Activated T-helper 2 cell treated with anti-CD3 and anti-CD28 coated beads, Interferon-gamma antibody, Interleukin-2, Interleukin-4, amounts not matched to agents 10 μg/mL and 5 μg/mL and 100 μg/mL, durations not matched to agents 14 hours and 24 hours and 36 hours (primary cell): ENCODE measurements at regions not wholly inside any gene's neighbourhood (a gene's known extent, or its start where the extent isn't known, plus 50 kb on each side); places are given as distances from the start of the nearest gene placed in this dataset.
A peak's percentile ranks its signal among the peaks of the same experiment; 100 is the strongest.
"Not testable (repeated sequence)": the region's sequence is repeated elsewhere in the genome, so short reads cannot be mapped to it uniquely, and the experiment has no call there.

Experiments
- DNase-seq: peaks from one replicate; pipeline ENCODE4 v3.0.0; 2021; ENCODE audit warnings: low spot score
- H3K27ac Mint-ChIP-seq: one replicate; pipeline ENCODE4 v1.8.0; 2021; ENCODE audit warnings: mixed read lengths
- H3K27me3 Mint-ChIP-seq: one replicate; pipeline ENCODE4 v1.8.0; 2021; ENCODE audit warnings: low read depth, mixed read lengths
- H3K36me3 Mint-ChIP-seq: one replicate; pipeline ENCODE4 v1.8.0; 2021; ENCODE audit warnings: low read depth, mixed read lengths
- H3K4me1 Mint-ChIP-seq: one replicate; pipeline ENCODE4 v1.8.0; 2021; ENCODE audit warnings: low read depth, mixed read lengths
- H3K4me3 Mint-ChIP-seq: one replicate; pipeline ENCODE4 v1.8.0; 2021; ENCODE audit warnings: low read depth, mild to moderate bottlenecking, moderate library complexity, mixed read lengths
- H3K9me3 Mint-ChIP-seq: one replicate; pipeline ENCODE4 v1.8.0; 2021; ENCODE audit warnings: mixed read lengths
- intact Hi-C: fragments of 100-400 bp; cut with micrococcal nuclease; formaldehyde crosslinking; loops from one replicate; pipeline ENCODE4 v1.15.1; 2023

- intact Hi-C loops, result no loop called here
- Mint-ChIP-seq H3K9me3 (no peaks in the 10 kb centered on the region), H3K27ac (no peak overlapping the region), H3K4me3 (no peak overlapping the region), H3K27me3 (peaks cover 3% of the 10 kb centered on the region), H3K36me3 (no peaks in the 10 kb centered on the region), H3K4me1 (no peaks in the 10 kb centered on the region)
- no peak for DNase-seq
Observed at GRCh38 chr10:45220931-45221330, 94.5 kb downstream of the OR13A1 start.

DNA sequence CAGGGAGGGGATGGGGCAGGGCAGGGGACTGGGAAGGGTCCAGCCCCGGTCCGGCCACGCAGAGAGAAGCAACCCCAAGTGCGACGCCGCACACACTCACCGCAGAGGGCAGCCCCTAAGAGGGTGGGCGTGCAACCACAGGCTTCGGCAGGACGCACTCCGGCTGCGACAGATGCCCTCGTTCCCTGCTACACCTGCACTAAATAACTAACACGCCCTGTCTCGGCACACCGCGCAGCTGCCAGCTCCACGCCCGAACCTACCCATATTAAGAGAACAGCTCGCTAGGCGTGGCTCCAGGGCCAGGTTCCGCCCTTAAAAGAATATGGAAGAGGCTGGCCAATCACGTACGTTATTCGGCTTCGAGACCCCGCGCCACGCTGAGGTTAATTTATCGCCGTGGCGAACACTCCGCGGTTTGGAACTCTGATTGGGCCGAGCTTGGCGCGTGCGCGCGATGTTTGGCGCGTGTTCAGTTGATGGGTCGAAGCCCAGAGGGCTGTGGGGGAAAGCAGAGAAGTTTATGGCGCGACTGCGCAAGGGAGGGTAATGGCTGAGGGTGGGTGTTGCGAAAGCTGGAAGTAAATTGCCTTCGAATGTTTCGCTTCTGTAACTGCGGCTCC lies 91.1 kb downstream of the OR13A1 start:
- Mint-ChIP-seq H3K27ac (no peak overlapping the region), H3K27me3 (peaks cover 13% of the 10 kb centered on the region), H3K4me3 (no peak overlapping the region), H3K4me1 (no peaks in the 10 kb centered on the region), H3K36me3 (no peaks in the 10 kb centered on the region), H3K9me3 (peaks cover 4% of the 10 kb centered on the region)
- intact Hi-C loops, result no loop called here
- DNase-seq, result no peak

GRCh38 chr10:45227042-45227441 lies 88.4 kb downstream of the OR13A1 start:
- peaks cover 9% of the 10 kb centered on the region for H3K9me3 Mint-ChIP-seq
- intact Hi-C loops, result no loop called here
- H3K27me3 Mint-ChIP-seq, result peaks cover 11% of the 10 kb centered on the region
- H3K27ac Mint-ChIP-seq, result no peak overlapping the region
- no peak for DNase-seq
- no peak overlapping the region for H3K4me3 Mint-ChIP-seq
- H3K4me1 Mint-ChIP-seq, result no peaks in the 10 kb centered on the region
- H3K36me3 Mint-ChIP-seq, result no peaks in the 10 kb centered on the region

DNA sequence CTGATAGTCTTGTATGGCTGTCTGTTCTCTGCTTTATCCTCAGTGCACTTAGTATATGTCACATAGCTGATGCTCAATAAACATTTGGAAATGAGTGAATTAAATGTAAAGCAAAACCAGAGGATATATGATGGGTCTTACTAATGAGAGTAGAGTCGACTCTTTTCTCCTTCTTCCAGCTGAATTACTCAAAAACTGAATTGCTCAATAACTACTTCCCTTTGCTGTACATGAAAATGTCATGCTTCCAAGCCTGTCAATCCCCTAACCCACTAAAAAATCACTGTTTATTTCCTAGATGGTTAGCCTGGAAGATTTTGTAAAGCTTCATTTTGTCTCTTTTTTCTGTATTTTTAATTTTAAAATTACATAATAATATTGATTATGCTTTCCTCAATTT lies 88.0 kb downstream of the OR13A1 start:
- no peak for DNase-seq
- Mint-ChIP-seq H3K36me3 (no peaks in the 10 kb centered on the region), H3K4me1 (no peaks in the 10 kb centered on the region), H3K27ac (no peak overlapping the region), H3K9me3 (peaks cover 9% of the 10 kb centered on the region), H3K4me3 (no peak overlapping the region), H3K27me3 (peaks cover 11% of the 10 kb centered on the region)
- intact Hi-C loops, result no loop called here

DNA sequence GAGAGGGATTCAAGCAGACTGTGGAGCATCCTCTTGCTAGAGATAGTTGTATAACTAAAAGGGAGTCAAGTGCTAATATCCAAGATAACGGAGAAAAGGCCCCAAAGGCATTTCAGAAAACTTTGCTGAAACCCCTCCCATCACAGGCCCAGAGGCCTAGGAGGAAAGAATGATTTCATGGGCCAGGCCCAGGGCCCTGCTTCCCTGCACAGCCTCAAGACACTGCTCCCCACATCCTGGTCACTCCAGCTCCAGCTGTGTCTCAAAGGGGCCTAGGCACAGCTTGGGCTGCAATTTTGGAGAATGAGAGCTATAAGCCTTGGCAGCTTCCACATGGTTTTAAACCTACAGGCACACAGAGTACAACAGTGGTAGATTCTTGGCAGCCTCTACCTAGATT lies 85.6 kb downstream of the OR13A1 start:
- H3K27ac Mint-ChIP-seq, result no peak overlapping the region
- no peaks in the 10 kb centered on the region for H3K36me3 Mint-ChIP-seq
- peaks cover 9% of the 10 kb centered on the region for H3K9me3 Mint-ChIP-seq
- peaks cover 11% of the 10 kb centered on the region for H3K27me3 Mint-ChIP-seq
- no peak for DNase-seq
- H3K4me1 Mint-ChIP-seq, result no peaks in the 10 kb centered on the region
- intact Hi-C loops, result no loop called here
- H3K4me3 Mint-ChIP-seq, result no peak overlapping the region

GRCh38 chr10:45235260-45235769 lies 80.1 kb downstream of the OR13A1 start:
- not testable (repeated sequence) for H3K9me3 Mint-ChIP-seq

GRCh38 chr10:45235798-45236220 lies 79.6 kb downstream of the OR13A1 start:
- Mint-ChIP-seq H3K9me3 (no peaks in the 10 kb centered on the region), H3K27ac (no peak overlapping the region), H3K4me3 (no peak overlapping the region), H3K4me1 (peaks cover 3% of the 10 kb centered on the region), H3K27me3 (no peaks in the 10 kb centered on the region), H3K36me3 (no peaks in the 10 kb centered on the region)
- intact Hi-C loops, result loop anchor here (2.0 kb wide), 1 partner anchor 227 kb away; no protein-coding TSS in a partner anchor
- DNase-seq, result no peak

More at GRCh38 chr10:45235260-45235769, 80.1 kb downstream of the OR13A1 start:
- peak; percentile 33 for DNase-seq
- not testable (repeated sequence) for H3K4me3 Mint-ChIP-seq, H3K27me3 Mint-ChIP-seq, H3K36me3 Mint-ChIP-seq, H3K4me1 Mint-ChIP-seq, H3K27ac Mint-ChIP-seq
- intact Hi-C loops, result loop anchor here (2.0 kb wide), 1 partner anchor 227 kb away; no protein-coding TSS in a partner anchor

GRCh38 chr10:45238896-45239295 lies 76.5 kb downstream of the OR13A1 start:
- Mint-ChIP-seq H3K9me3 (no peaks in the 10 kb centered on the region), H3K27me3 (no peaks in the 10 kb centered on the region), H3K27ac (no peak overlapping the region), H3K4me3 (no peak overlapping the region), H3K36me3 (no peaks in the 10 kb centered on the region), H3K4me1 (peaks cover 7% of the 10 kb centered on the region)
- intact Hi-C loops, result no loop called here
- DNase-seq, result no peak

GRCh38 chr10:45239642-45240041 lies 75.8 kb downstream of the OR13A1 start:
- Mint-ChIP-seq H3K27me3 (no peaks in the 10 kb centered on the region), H3K4me1 (peaks cover 7% of the 10 kb centered on the region), H3K36me3 (no peaks in the 10 kb centered on the region), H3K27ac (no peak overlapping the region), H3K4me3 (no peak overlapping the region), H3K9me3 (no peaks in the 10 kb centered on the region)
- intact Hi-C loops, result loop anchor here (10.0 kb wide), 1 partner anchor 435 kb away; the partner anchor contains the start of gene ZFAND4
- no peak for DNase-seq

GRCh38 chr10:45241865-45242520 lies 73.4 kb downstream of the OR13A1 start:
- intact Hi-C loops, result loop anchor here (10.0 kb wide), 1 partner anchor 433 kb away; the partner anchor contains the start of gene ZFAND4
- H3K27me3 Mint-ChIP-seq, result no peaks in the 10 kb centered on the region
- H3K4me1 Mint-ChIP-seq, result peaks cover 7% of the 10 kb centered on the region
- no peaks in the 10 kb centered on the region for H3K9me3 Mint-ChIP-seq
- DNase-seq, result no peak
- H3K27ac Mint-ChIP-seq, result no peak overlapping the region
- H3K4me3 Mint-ChIP-seq, result no peak overlapping the region
- no peaks in the 10 kb centered on the region for H3K36me3 Mint-ChIP-seq

- Mint-ChIP-seq H3K4me3 (no peak overlapping the region), H3K4me1 (peaks cover 7% of the 10 kb centered on the region), H3K27ac (no peak overlapping the region), H3K9me3 (no peaks in the 10 kb centered on the region), H3K36me3 (no peaks in the 10 kb centered on the region), H3K27me3 (peaks cover 6% of the 10 kb centered on the region)
- intact Hi-C loops, result loop anchor here (10.0 kb wide), 1 partner anchor 432 kb away; the partner anchor contains the start of gene ZFAND4
- no peak for DNase-seq
Observed at GRCh38 chr10:45243261-45243660, 72.1 kb downstream of the OR13A1 start.

DNA sequence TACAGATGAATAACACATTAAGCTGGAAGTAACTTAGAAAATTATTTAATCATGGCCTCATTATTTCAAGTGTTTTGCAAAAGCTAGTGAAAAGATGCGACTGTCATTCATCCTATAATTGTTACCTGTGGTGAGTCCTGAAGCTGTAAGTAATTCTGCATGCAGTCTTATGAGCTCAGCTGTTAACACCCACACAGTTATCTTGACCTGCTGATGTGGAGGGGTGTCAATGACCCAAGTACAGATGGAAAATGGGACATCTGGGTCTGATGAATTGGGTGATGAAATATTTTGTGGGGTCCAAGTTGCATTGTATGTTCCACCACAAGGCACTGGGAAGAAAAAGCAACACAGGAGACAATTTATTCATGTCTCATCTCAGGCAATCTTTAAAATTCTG lies 68.9 kb downstream of the OR13A1 start:
- peaks cover 17% of the 10 kb centered on the region for H3K27me3 Mint-ChIP-seq
- H3K27ac Mint-ChIP-seq, result no peak overlapping the region
- H3K9me3 Mint-ChIP-seq, result no peaks in the 10 kb centered on the region
- no peaks in the 10 kb centered on the region for H3K36me3 Mint-ChIP-seq
- peaks cover 7% of the 10 kb centered on the region for H3K4me1 Mint-ChIP-seq
- DNase-seq, result no peak
- no peak overlapping the region for H3K4me3 Mint-ChIP-seq
- intact Hi-C loops, result loop anchor here (10.0 kb wide), 1 partner anchor 428 kb away; the partner anchor contains the start of gene ZFAND4
